ENCODE measurements at regions not wholly inside any gene's neighbourhood (a gene's known extent, or its start where the extent isn't known, plus 50 kb on each side); places are given as distances from the start of the nearest gene placed in this dataset.

DNA sequence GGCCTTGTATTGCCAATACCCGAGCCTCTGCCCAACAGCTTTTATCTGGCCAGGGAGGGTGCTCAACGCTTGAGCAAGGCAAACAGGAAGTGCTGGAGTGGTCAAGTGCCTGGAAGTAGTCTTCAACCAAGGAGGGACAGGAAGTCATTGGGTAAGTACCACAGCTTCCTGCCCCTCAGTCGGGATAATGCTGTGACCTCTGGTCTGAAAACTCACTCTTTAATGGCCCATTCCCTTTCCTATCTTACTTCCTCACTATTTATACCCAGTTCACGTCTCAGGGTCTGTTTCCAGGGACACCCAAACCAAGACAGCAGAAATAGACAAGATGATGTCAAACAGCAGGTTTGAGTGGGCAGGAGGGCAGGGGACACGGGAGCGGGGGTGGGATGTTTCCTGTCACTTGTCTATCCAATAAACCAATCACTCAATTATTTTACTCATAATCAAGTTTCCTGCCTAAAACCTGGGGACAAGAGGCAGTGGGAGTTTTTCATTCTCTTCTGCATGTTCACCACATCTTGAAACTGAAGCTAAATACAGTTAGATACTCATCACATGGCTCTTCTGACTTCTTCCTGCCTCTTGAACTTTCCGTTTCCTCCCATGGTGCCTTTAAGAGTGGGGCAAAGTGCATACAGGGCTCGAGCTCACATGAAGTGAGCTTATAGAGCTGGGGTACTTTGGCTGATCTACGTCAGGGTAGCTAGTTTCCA is 68.9 kb upstream of the CAB39 start:
- DNase-seq (ENCODE audit: low read depth) = no peak
- Histone ChIP-seq H3K9ac (ENCODE audit: low read length) (no peak overlapping the region), H3K9me3 (ENCODE audit: control insufficient read depth, low read length) (no peaks in the 10 kb centered on the region), H3K36me3 (ENCODE audit: control insufficient read depth, insufficient read depth, low read length, severe bottlenecking) (no peaks in the 10 kb centered on the region), H3K4me3 (ENCODE audit: low read length) (no peak overlapping the region), H3K4me1 (ENCODE audit: control insufficient read depth, insufficient read depth, low read length) (peaks cover 2% of the 10 kb centered on the region), H3K27me3 (replicated peaks; ENCODE audit: control insufficient read depth, insufficient read depth, low read length) (peaks cover 3% of the 10 kb centered on the region)

GRCh38 chr2:230644356-230644935 is 68.2 kb upstream of the CAB39 start:
- Histone ChIP-seq H3K9me3 (ENCODE audit: control insufficient read depth, low read length) (no peaks in the 10 kb centered on the region), H3K9ac (ENCODE audit: low read length) (no peak overlapping the region), H3K36me3 (ENCODE audit: control insufficient read depth, insufficient read depth, low read length, severe bottlenecking) (no peaks in the 10 kb centered on the region), H3K4me1 (ENCODE audit: control insufficient read depth, insufficient read depth, low read length) (peaks cover 2% of the 10 kb centered on the region), H3K4me3 (ENCODE audit: low read length) (no peak overlapping the region), H3K27me3 (replicated peaks; ENCODE audit: control insufficient read depth, insufficient read depth, low read length) (peaks cover 3% of the 10 kb centered on the region)
- no peak for DNase-seq (ENCODE audit: low read depth)

GRCh38 chr2:230648356-230648755 is 64.3 kb upstream of the CAB39 start:
- DNase-seq (ENCODE audit: low read depth) = no peak
- Histone ChIP-seq H3K27me3 (replicated peaks; ENCODE audit: control insufficient read depth, insufficient read depth, low read length) (peaks cover 3% of the 10 kb centered on the region), H3K4me1 (ENCODE audit: control insufficient read depth, insufficient read depth, low read length) (peaks cover 2% of the 10 kb centered on the region), H3K9ac (ENCODE audit: low read length) (no peak overlapping the region), H3K9me3 (ENCODE audit: control insufficient read depth, low read length) (no peaks in the 10 kb centered on the region), H3K4me3 (ENCODE audit: low read length) (no peak overlapping the region), H3K36me3 (ENCODE audit: control insufficient read depth, insufficient read depth, low read length, severe bottlenecking) (no peaks in the 10 kb centered on the region)

GRCh38 chr2:230650585-230651137 is 62.0 kb upstream of the CAB39 start:
- H3K4me3 ChIP-seq (ENCODE audit: low read length) = no peak overlapping the region
- no peaks in the 10 kb centered on the region for H3K4me1 ChIP-seq (ENCODE audit: control insufficient read depth, insufficient read depth, low read length)
- H3K27me3 ChIP-seq (replicated peaks; ENCODE audit: control insufficient read depth, insufficient read depth, low read length) = peaks cover 3% of the 10 kb centered on the region
- H3K9ac ChIP-seq (ENCODE audit: low read length) = no peak overlapping the region
- no peaks in the 10 kb centered on the region for H3K9me3 ChIP-seq (ENCODE audit: control insufficient read depth, low read length)
- no peak for DNase-seq (ENCODE audit: low read depth)
- no peaks in the 10 kb centered on the region for H3K36me3 ChIP-seq (ENCODE audit: control insufficient read depth, insufficient read depth, low read length, severe bottlenecking)

DNA sequence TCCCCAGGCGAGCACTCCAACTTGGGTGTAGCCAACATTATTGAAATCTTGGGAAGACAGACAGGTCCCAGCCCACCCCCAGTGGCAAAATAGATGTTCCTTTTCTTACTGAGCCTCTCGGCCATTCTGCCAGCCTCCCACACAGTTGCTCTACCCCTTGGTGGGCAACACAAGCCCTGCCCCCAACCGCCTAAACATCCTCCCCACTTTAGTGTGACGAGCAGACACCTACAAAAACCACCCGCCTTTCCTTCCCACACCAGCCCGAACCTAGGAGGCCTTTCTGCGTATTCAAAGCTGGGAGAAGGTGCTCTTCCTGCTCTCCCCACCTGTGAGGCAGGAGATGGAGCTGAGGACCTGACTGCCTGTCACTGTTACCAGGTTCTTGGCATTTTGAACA is 58.6 kb upstream of the CAB39 start:
- Histone ChIP-seq H3K36me3 (ENCODE audit: control insufficient read depth, insufficient read depth, low read length, severe bottlenecking) (no peaks in the 10 kb centered on the region), H3K9me3 (ENCODE audit: control insufficient read depth, low read length) (no peaks in the 10 kb centered on the region), H3K9ac (ENCODE audit: low read length) (no peak overlapping the region), H3K4me1 (ENCODE audit: control insufficient read depth, insufficient read depth, low read length) (no peaks in the 10 kb centered on the region), H3K27me3 (replicated peaks; ENCODE audit: control insufficient read depth, insufficient read depth, low read length) (no peaks in the 10 kb centered on the region), H3K4me3 (ENCODE audit: low read length) (no peak overlapping the region)
- DNase-seq (ENCODE audit: low read depth) = no peak

DNA sequence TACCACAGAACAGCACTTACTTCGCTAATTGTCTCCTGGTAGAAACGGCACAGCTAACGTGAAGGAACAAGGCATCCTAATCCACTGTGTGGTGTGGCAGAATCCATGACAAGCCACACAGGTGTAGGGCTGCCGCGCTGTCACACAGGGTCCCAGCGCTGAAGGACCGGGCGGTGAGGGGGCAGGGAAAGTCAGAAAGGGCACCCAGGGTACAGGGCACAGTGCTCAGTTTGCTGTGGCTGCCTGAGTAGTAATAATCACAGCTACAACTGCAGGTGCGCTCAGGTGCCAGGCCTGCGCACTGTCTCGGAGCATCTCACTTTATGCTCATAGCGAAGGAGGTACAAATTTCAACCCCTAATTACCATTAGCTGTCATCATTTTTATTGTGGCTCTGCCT is 55.2 kb upstream of the CAB39 start:
- Histone ChIP-seq H3K36me3 (ENCODE audit: control insufficient read depth, insufficient read depth, low read length, severe bottlenecking) (no peaks in the 10 kb centered on the region), H3K27me3 (replicated peaks; ENCODE audit: control insufficient read depth, insufficient read depth, low read length) (no peaks in the 10 kb centered on the region), H3K4me1 (ENCODE audit: control insufficient read depth, insufficient read depth, low read length) (peaks cover 5% of the 10 kb centered on the region), H3K4me3 (ENCODE audit: low read length) (no peak overlapping the region), H3K9me3 (ENCODE audit: control insufficient read depth, low read length) (no peaks in the 10 kb centered on the region), H3K9ac (ENCODE audit: low read length) (no peak overlapping the region)
- no peak for DNase-seq (ENCODE audit: low read depth)

- DNase-seq (ENCODE audit: low read depth) = no peak
- Histone ChIP-seq H3K27me3 (replicated peaks; ENCODE audit: control insufficient read depth, insufficient read depth, low read length) (no peaks in the 10 kb centered on the region), H3K36me3 (ENCODE audit: control insufficient read depth, insufficient read depth, low read length, severe bottlenecking) (no peaks in the 10 kb centered on the region), H3K4me1 (ENCODE audit: control insufficient read depth, insufficient read depth, low read length) (peaks cover 5% of the 10 kb centered on the region), H3K9me3 (ENCODE audit: control insufficient read depth, low read length) (no peaks in the 10 kb centered on the region), H3K9ac (ENCODE audit: low read length) (no peak overlapping the region), H3K4me3 (ENCODE audit: low read length) (no peak overlapping the region)
Measured at GRCh38 chr2:230657906-230658305, 54.7 kb upstream of the CAB39 start.

DNA sequence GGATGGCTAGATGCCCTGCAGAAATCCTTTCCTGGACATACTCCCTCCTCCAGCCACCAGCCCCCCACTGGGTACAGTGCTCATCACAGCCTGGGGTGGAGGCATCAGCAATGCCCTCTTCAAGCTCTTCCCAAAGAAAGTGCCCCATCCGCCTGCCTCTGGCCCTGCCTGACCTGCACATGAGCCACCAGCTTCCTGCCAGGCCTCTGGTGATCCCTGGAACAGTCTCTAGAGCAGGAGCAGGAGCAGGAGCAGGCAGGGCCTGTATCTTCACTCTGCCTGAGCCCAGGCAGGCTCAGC is 54.1 kb upstream of the CAB39 start:
- Histone ChIP-seq H3K27me3 (replicated peaks; ENCODE audit: control insufficient read depth, insufficient read depth, low read length) (no peaks in the 10 kb centered on the region), H3K4me3 (ENCODE audit: low read length) (no peak overlapping the region), H3K36me3 (ENCODE audit: control insufficient read depth, insufficient read depth, low read length, severe bottlenecking) (no peaks in the 10 kb centered on the region), H3K9ac (ENCODE audit: low read length) (no peak overlapping the region), H3K4me1 (ENCODE audit: control insufficient read depth, insufficient read depth, low read length) (peaks cover 5% of the 10 kb centered on the region), H3K9me3 (ENCODE audit: control insufficient read depth, low read length) (no peaks in the 10 kb centered on the region)
- DNase-seq (ENCODE audit: low read depth) = no peak

GRCh38 chr2:230658877-230659652 is 53.6 kb upstream of the CAB39 start:
- Histone ChIP-seq H3K9me3 (ENCODE audit: control insufficient read depth, low read length) (no peaks in the 10 kb centered on the region), H3K4me1 (ENCODE audit: control insufficient read depth, insufficient read depth, low read length) (peaks cover 5% of the 10 kb centered on the region), H3K4me3 (ENCODE audit: low read length) (no peak overlapping the region), H3K9ac (ENCODE audit: low read length) (no peak overlapping the region), H3K27me3 (replicated peaks; ENCODE audit: control insufficient read depth, insufficient read depth, low read length) (no peaks in the 10 kb centered on the region), H3K36me3 (ENCODE audit: control insufficient read depth, insufficient read depth, low read length, severe bottlenecking) (no peaks in the 10 kb centered on the region)
- DNase-seq (ENCODE audit: low read depth) = no peak

DNA sequence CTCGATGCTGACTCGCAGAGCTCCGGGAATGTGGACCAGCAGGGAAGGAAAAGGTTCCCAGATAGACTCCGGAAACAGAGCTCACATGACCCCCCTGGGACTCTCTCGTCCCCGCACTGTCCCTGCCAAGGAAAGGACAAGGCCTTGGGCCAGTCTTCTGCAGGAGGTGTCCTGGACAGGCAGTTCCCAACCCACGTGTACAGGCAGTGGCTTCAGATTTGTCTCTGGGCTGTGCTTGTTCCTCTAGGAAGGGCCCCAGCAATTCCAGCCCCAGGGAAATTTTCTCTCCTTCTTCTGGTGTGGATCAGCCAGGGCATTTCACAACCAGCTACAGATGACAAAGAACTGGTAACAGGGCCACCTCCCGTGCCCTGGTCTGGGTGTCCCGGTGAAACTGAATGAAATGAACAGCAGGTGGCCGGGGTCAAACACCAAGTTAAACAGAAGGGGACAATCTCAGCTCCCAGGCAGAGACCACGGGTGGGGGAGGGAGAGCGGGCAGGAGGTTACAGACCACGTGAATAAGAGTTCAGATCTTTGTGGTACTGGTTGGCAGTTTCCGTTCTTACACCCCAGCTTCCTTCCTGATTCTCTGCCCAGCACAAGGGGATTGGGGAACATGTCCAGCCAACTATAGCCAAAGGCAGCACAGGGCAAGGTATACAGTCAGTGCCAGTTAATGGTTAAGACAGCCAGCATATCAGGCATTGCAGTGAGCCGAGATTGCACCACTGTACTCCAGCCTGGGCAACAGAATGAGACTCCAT is 52.2 kb upstream of the CAB39 start:
- Histone ChIP-seq H3K36me3 (ENCODE audit: control insufficient read depth, insufficient read depth, low read length, severe bottlenecking) (no peaks in the 10 kb centered on the region), H3K9me3 (ENCODE audit: control insufficient read depth, low read length) (no peaks in the 10 kb centered on the region), H3K27me3 (replicated peaks; ENCODE audit: control insufficient read depth, insufficient read depth, low read length) (no peaks in the 10 kb centered on the region), H3K4me3 (ENCODE audit: low read length) (no peak overlapping the region), H3K4me1 (ENCODE audit: control insufficient read depth, insufficient read depth, low read length) (peaks cover 5% of the 10 kb centered on the region), H3K9ac (ENCODE audit: low read length) (no peak overlapping the region)
- DNase-seq (ENCODE audit: low read depth) = peak; percentile 27
